HCT116 (cell line): ENCODE measurements at regions not wholly inside any gene's neighbourhood (a gene's known extent, or its start where the extent isn't known, plus 50 kb on each side); places are given as distances from the start of the nearest gene placed in this dataset.

ENCODE experiments used
- ATAC-seq: fragments of 200-7000 bp; cut with Tn5 transposase; 2 replicates; pipeline ENCODE4 v1.9.1; 2020; ENCODE audit warnings: mild to moderate bottlenecking, moderate library complexity
- BruUV-seq: library from RNA; stranded (reverse); fragments of 400-500 nt; replicated peaks from 2 replicates; lab custom pipeline; 2021; lab: Mats Ljungman, UMichigan
- CTCF ChIA-PET: fragments of 300-600 bp; sonication (Branson Sonifier 250); formaldehyde crosslinking; loops from one replicate; lab custom pipeline; 2021; ENCODE audit warnings: antibody characterized with exemption; lab: Charles Lee
- POLR2A ChIA-PET: fragments of 300-600, 350-600 bp; sonication (Branson Sonifier 250); formaldehyde crosslinking; loops from one replicate; lab custom pipeline; 2021; ENCODE audit warnings: antibody characterized with exemption; lab: Charles Lee
- RAD21 ChIA-PET, 2 experiments: fragments of 300-600 bp; sonication (Branson Sonifier 250); formaldehyde crosslinking; loops; one replicate each; lab custom pipeline; 2023; ENCODE audit warnings: low total read pairs in 2 of 2; ENCODE audit not compliant: uncharacterized antibody in 2 of 2, unreplicated experiment in 2 of 2, low non-redundant PET in 1 of 2; lab: Charles Lee
- DNase-seq: peaks from one replicate; pipeline ENCODE4 v3.0.0-alpha.2; 2010; ENCODE audit warnings: low read depth, low spot score
- H2AFZ ChIP-seq: fragments of 200-600 bp; shearing (Covaris generic), sonication (generic); 2 replicates; pipeline ENCODE4 v1.6.1; 2017; ENCODE audit warnings: low read depth, mixed run types, mixed read lengths, antibody characterized with exemption, low read length; ENCODE audit not compliant: poor library complexity, severe bottlenecking
- H3K27ac ChIP-seq: 2 replicates; pipeline ENCODE4 v1.5.1; 2012; ENCODE audit warnings: low read depth, low read length
- H3K27me3 ChIP-seq: fragments of 200-600 bp; sonication (generic); 2 replicates; pipeline ENCODE4 v1.6.1; 2016; ENCODE audit warnings: mixed run types, low read length, mixed read lengths; ENCODE audit not compliant: insufficient read depth
- H3K36me3 ChIP-seq, 2 experiments: fragments of 200-500 bp in 1 of 2; fragments of 200-600 bp in 1 of 2; sonication (Bioruptor generic) in 1 of 2; sonication (generic) in 1 of 2; 2 replicates each; pipeline versions ENCODE4 v1.5.1 to v1.6.1; 2014 to 2016; ENCODE audit warnings: low read length in 2 of 2, inconsistent platforms in 1 of 2, mixed read lengths in 1 of 2, mixed run types in 1 of 2; ENCODE audit not compliant: insufficient read depth in 2 of 2, control insufficient read depth in 1 of 2
- H3K4me1 ChIP-seq, 2 experiments: fragments of 200-600 bp in 1 of 2; sonication (generic) in 1 of 2; 2 replicates each; pipeline versions ENCODE4 v1.5.1 to v1.6.1; 2012 to 2017; ENCODE audit warnings: low read length in 2 of 2, inconsistent platforms in 1 of 2, mild to moderate bottlenecking in 1 of 2, mixed read lengths in 1 of 2, mixed run types in 1 of 2, moderate library complexity in 1 of 2; ENCODE audit not compliant: insufficient read depth in 2 of 2, control insufficient read depth in 1 of 2
- H3K4me2 ChIP-seq: fragments of 200-600 bp; sonication (generic); 2 replicates; pipeline ENCODE4 v1.6.1; 2017; ENCODE audit warnings: mixed run types, low read length, mixed read lengths
- H3K4me3 ChIP-seq, 2 experiments: fragments of 200-600 bp in 1 of 2; sonication (generic) in 1 of 2; replicated peaks in 1 of 2; 2 replicates each; pipeline ENCODE4 v1.5.1; 2011 to 2016; ENCODE audit warnings: low read length in 2 of 2, control low read depth in 1 of 2, low read depth in 1 of 2, mild to moderate bottlenecking in 1 of 2, mixed read lengths in 1 of 2, mixed run types in 1 of 2
- H3K79me2 ChIP-seq: fragments of 200-600 bp; sonication (generic); 2 replicates; pipeline ENCODE4 v1.6.1; 2017; ENCODE audit warnings: mild to moderate bottlenecking, mixed run types, low read length, moderate library complexity, mixed read lengths; ENCODE audit not compliant: insufficient read depth
- H3K9ac ChIP-seq: fragments of 200-600 bp; sonication (generic); 2 replicates; pipeline ENCODE4 v1.6.1; 2016; ENCODE audit warnings: low read length, mixed read lengths
- H3K9me2 ChIP-seq: fragments of 200-600 bp; sonication (generic), shearing (Covaris generic); 2 replicates; pipeline ENCODE4 v1.6.1; 2017; ENCODE audit warnings: mixed run types, mild to moderate bottlenecking, moderate library complexity; ENCODE audit not compliant: insufficient read depth
- H3K9me3 ChIP-seq, 2 experiments: fragments of 200-500 bp in 1 of 2; fragments of 200-600 bp in 1 of 2; sonication (Bioruptor generic) in 1 of 2; sonication (generic) in 1 of 2; 2 replicates each; pipeline ENCODE4 v1.6.1; 2014 to 2017; ENCODE audit warnings: low read length in 2 of 2, mixed read lengths in 2 of 2, inconsistent platforms in 1 of 2, low read depth in 1 of 2, mild to moderate bottlenecking in 1 of 2, mixed run types in 1 of 2, moderate library complexity in 1 of 2; ENCODE audit not compliant: control insufficient read depth in 1 of 2, insufficient read depth in 1 of 2
- H4K20me1 ChIP-seq: fragments of 200-600 bp; sonication (generic), shearing (Covaris generic); 2 replicates; pipeline ENCODE4 v1.6.1; 2017; ENCODE audit warnings: mixed run types, mild to moderate bottlenecking, moderate library complexity; ENCODE audit not compliant: insufficient read depth
- ATF3 ChIP-seq: IDR thresholded peaks from 2 replicates; pipeline ENCODE4 v1.6.1; 2012
- CEBPB ChIP-seq: IDR thresholded peaks from 2 replicates; pipeline ENCODE4 v1.6.1; 2012; ENCODE audit warnings: low read depth
- CTCF ChIP-seq, 3 experiments: fragments of 200-600 bp in 1 of 3; sonication (generic) in 1 of 3; IDR thresholded peaks in 2 of 3; conservative IDR thresholded peaks in 1 of 3; 2 replicates each; pipeline ENCODE4 v1.5.1; 2012 to 2017; ENCODE audit warnings: low read depth in 2 of 3, low read length in 2 of 3, antibody characterized with exemption in 1 of 3, borderline replicate concordance in 1 of 3, control low read depth in 1 of 3, mild to moderate bottlenecking in 1 of 3, mixed read lengths in 1 of 3, mixed run types in 1 of 3, moderate library complexity in 1 of 3; ENCODE audit not compliant: insufficient read depth in 1 of 3
- EGR1 ChIP-seq: IDR thresholded peaks from 2 replicates; pipeline ENCODE4 v1.6.1; 2012; ENCODE audit warnings: low read depth
- ELF1 ChIP-seq: IDR thresholded peaks from 2 replicates; pipeline ENCODE4 v1.6.1; 2012; ENCODE audit warnings: low read depth, borderline replicate concordance
- EZH2phosphoT487 ChIP-seq: fragments of 200-600 bp; IDR thresholded peaks from 2 replicates; pipeline ENCODE4 v1.6.1; 2018; ENCODE audit warnings: antibody characterized with exemption, borderline replicate concordance
- FOSL1 ChIP-seq: IDR thresholded peaks from 2 replicates; pipeline ENCODE4 v1.6.1; 2012; ENCODE audit warnings: low read depth
- RAD21 ChIP-seq: IDR thresholded peaks from 2 replicates; pipeline ENCODE4 v1.6.1; 2012; ENCODE audit warnings: low read depth, mild to moderate bottlenecking
- SIN3A ChIP-seq: IDR thresholded peaks from 2 replicates; pipeline ENCODE4 v1.6.1; 2012; ENCODE audit warnings: low read depth
- SP1 ChIP-seq: IDR thresholded peaks from 2 replicates; pipeline ENCODE4 v1.6.1; 2012; ENCODE audit warnings: low read depth
- SRF ChIP-seq: IDR thresholded peaks from 2 replicates; pipeline ENCODE4 v1.6.1; 2012; ENCODE audit warnings: low read depth
- TCF7L2 ChIP-seq: IDR thresholded peaks from 2 replicates; pipeline ENCODE4 v1.7.0; 2011; ENCODE audit warnings: borderline replicate concordance, inconsistent platforms; ENCODE audit not compliant: insufficient read depth, insufficient read length; ENCODE audit errors: extremely low read depth
- YY1 ChIP-seq: IDR thresholded peaks from 2 replicates; pipeline ENCODE4 v1.6.1; 2011; ENCODE audit warnings: low read length, low read depth, moderate library complexity, mild to moderate bottlenecking; ENCODE audit not compliant: insufficient replicate concordance; ENCODE audit errors: extremely low read depth
- ZFX ChIP-seq: fragments of 450-650 bp; IDR thresholded peaks from 2 replicates; pipeline ENCODE4 v1.6.1; 2017
- ZNF274 ChIP-seq: fragments of 200-500 bp; sonication (Bioruptor generic); IDR thresholded peaks from 2 replicates; pipeline ENCODE4 v1.6.1; 2014; ENCODE audit warnings: mild to moderate bottlenecking, low read depth, low read length, inconsistent platforms
- intact Hi-C: fragments of 100-400 bp; cut with micrococcal nuclease; formaldehyde crosslinking; loops from 2 replicates; pipeline ENCODE4 v1.10.0; 2022

GRCh38 chr3:90007778-90008499 lies 900.5 kb downstream of the EPHA3 start:
- Histone ChIP-seq H3K9ac (no peak overlapping the region), H2AFZ (no peak overlapping the region), H3K9me2 (no peaks in the 10 kb centered on the region), H3K27ac (no peak overlapping the region), H3K4me3 (no peak overlapping the region), H3K79me2 (no peaks in the 10 kb centered on the region), H3K27me3 (no peaks in the 10 kb centered on the region), H3K9me3 (peaks cover 6 to 10% of the 10 kb centered on the region in 2 experiments; a peak in 2 of 4 replicates), H4K20me1 (no peaks in the 10 kb centered on the region), H3K4me1 (no peaks in the 10 kb centered on the region), H3K4me2 (no peak overlapping the region), H3K36me3 (no peaks in the 10 kb centered on the region)
- BruUV-seq: no TSS peak
- ATAC-seq (no peak), DNase-seq (no peak)
- ChIA-PET POLR2A (no interaction called here), RAD21 (no interaction called here), CTCF (no interaction called here)
- TF ChIP-seq FOSL1 (no peak), TCF7L2 (no peak), ELF1 (no peak), YY1 (no peak), SRF (no peak), ZFX (no peak), ATF3 (no peak), ZNF274 (no peak), CEBPB (no peak), EZH2phosphoT487 (no peak), RAD21 (no peak), SIN3A (no peak), EGR1 (no peak), CTCF (IDR thresholded peaks at IDR 0.05 in 2 of 3, conservative IDR thresholded peaks at IDR 0.05 in 1 of 3; ENCODE audit: borderline replicate concordance in 1 of 3, insufficient read depth in 1 of 3, low read depth in 2 of 3, low read length in 2 of 3) (no peak), SP1 (no peak)
- intact Hi-C loops: no loop called here
